HG03520 (cell line): ENCODE measurements at regions not wholly inside any gene's neighbourhood (a gene's known extent, or its start where the extent isn't known, plus 50 kb on each side); places are given as distances from the start of the nearest gene placed in this dataset.

Experiments used
- ATAC-seq: cut with Tn5 transposase; IDR thresholded peaks from one replicate; pipeline ENCODE4 v1.9.1; 2021; ENCODE audit warnings: mild to moderate bottlenecking, moderate library complexity; ENCODE audit not compliant: unreplicated experiment

GRCh38 chr18:2324459-2324858 lies 246.8 kb downstream of the METTL4 start:
- no peak for ATAC-seq

- no peak for ATAC-seq
Observed at GRCh38 chr18:2325308-2325849, 245.9 kb downstream of the METTL4 start.

DNA sequence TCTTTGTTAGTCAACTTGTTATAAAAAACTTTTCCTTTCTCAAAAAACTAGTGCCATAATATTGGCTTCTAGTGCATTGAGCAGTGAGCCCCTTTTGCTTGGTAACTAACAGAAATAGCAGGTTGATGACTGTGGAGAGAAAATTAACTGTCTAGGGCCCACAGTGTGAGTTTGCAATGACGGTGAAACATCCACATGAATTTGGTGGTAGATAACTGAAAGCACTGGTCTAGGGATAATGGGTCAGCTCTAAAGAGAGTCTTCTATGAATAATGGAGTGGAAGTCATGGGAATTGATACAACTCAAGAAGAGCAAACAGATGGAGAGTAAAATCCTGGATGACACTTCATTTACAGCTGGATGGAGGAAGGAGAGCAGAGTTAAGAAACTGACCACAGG lies 245.4 kb downstream of the METTL4 start:
- ATAC-seq, result no peak

DNA sequence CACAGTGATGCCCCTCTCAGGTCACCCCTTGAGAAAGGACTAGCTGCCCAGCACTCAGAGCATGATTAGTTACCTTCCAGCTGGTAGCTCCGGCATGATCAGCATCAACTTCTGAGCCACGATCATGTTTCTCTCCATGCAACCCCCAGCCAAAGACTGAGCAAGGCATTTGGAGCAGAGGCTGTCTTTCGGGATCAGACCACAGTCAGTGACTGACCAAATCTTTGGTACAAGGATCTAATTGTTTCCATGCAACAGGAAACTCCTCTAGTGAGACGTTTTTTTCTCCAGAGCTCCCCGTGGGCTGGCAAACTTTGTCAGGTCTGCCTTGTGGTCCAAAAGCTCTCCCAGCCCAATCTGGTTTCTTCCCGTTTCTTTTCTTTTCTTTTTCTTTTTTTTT lies 244.3 kb downstream of the METTL4 start:
- ATAC-seq, result no peak

- ATAC-seq, result no peak
Observed at GRCh38 chr18:2330764-2331163, 240.5 kb downstream of the METTL4 start.

DNA sequence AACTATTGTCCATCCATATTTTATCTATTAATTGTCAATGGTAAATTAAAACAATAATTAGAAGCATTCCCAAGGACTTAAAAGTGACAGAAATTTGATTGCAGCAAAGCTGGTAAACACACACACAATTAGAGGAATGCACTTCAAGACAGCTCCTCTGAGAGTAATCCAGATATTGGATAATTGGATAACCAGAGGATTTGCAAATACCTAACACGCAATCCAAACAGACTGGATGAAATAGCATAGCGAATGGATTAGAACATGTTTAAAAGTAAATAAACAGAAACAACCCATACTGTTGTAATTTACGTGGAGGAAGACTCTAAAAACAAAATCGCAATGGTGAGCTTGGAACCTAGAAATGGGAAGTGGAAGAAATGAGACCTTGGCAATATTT lies 239.8 kb downstream of the METTL4 start:
- no peak for ATAC-seq

- ATAC-seq, result no peak
Observed at GRCh38 chr18:2336690-2337392, 234.5 kb downstream of the METTL4 start.

GRCh38 chr18:2337552-2338141 lies 233.7 kb downstream of the METTL4 start:
- ATAC-seq, result peak; percentile 73

DNA sequence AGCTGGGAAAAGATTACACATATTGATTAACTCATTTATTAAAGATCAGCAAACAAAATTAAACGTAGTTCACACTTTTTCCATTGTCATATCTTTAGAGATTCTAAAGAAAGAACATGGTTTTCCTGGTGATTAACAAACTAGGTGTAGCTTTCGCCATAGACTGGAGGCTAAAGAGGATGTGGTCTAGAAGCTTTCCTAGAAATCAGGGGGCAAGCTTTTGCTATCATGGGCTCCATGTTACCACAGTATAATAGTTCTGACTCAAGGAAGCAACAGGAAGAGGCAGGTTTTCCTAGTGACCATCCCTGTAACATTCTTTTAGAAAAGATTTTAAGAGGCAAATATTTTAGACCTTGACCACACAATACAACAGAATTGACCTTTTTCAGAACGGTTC lies 232.7 kb downstream of the METTL4 start:
- no peak for ATAC-seq

GRCh38 chr18:2340335-2340734 lies 231.0 kb downstream of the METTL4 start:
- ATAC-seq, result no peak

GRCh38 chr18:2348003-2348402 lies 223.3 kb downstream of the METTL4 start:
- ATAC-seq, result no peak

- no peak for ATAC-seq
Observed at GRCh38 chr18:2351126-2351850, 220.0 kb downstream of the METTL4 start.

- ATAC-seq, result no peak
Observed at GRCh38 chr18:2354292-2354691, 217.0 kb downstream of the METTL4 start.

DNA sequence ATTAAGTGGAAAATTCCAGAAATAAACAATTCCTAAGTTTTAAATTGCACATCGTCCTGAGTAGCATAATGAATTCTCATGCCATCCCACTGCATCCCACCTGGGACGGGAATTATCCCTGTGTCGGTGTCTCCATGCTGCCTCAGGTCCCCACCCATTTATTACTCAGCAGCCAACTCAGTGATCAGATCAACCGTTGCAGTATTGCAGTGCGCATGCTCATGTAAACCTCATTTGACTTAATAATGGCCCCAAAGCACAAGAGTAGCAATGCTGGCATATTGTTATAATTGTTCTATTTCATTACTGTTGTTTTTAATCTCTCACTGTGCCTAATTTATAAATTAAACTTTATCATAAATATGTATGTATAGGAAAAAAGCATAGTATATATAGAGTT lies 214.4 kb downstream of the METTL4 start:
- ATAC-seq, result no peak

DNA sequence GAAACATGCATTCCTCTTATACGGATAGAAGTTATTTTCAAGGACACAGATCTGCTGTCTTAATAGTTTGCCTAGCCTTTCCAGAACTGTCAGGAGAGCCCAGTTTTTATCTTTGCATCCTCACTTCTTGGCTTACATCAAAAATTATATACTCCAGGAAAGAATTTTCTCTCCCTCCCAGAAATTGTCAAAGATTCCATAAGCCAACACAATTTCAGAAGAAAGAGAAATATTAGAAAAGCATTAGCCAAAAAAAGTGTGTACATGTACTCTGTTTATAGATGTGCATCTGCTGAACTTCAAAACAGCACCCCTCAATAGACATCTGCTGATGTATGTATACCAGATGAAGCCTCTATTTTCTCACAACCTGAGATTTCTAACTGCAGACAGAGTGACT lies 210.4 kb downstream of the METTL4 start:
- ATAC-seq, result no peak

- no peak for ATAC-seq
Observed at GRCh38 chr18:2368102-2368501, 203.2 kb downstream of the METTL4 start.

GRCh38 chr18:2376707-2377106 lies 194.6 kb downstream of the METTL4 start:
- no peak for ATAC-seq

- ATAC-seq, result no peak
Observed at GRCh38 chr18:2380101-2380500, 191.2 kb downstream of the METTL4 start.

DNA sequence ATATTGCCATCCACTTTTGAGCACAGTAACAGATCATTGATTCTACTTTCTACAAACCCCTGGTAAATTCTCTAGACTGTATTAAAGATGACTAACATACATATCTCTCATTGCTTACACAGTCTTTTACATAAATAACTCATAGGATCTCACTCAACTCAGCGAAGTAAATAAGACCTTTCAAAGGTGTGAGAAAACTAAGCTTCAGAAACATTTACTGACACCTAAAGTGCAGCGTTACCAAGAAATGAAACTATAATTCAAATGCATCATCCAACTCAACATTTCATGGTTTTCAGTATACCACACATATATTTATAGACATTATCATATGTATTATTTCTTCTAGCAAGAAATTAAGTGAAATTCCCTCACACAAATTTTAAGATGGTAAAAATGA lies 189.8 kb downstream of the METTL4 start:
- no peak for ATAC-seq

GRCh38 chr18:2387588-2387987 lies 183.7 kb downstream of the METTL4 start:
- ATAC-seq, result no peak

GRCh38 chr18:2390158-2390557 lies 181.1 kb downstream of the METTL4 start:
- ATAC-seq, result no peak

DNA sequence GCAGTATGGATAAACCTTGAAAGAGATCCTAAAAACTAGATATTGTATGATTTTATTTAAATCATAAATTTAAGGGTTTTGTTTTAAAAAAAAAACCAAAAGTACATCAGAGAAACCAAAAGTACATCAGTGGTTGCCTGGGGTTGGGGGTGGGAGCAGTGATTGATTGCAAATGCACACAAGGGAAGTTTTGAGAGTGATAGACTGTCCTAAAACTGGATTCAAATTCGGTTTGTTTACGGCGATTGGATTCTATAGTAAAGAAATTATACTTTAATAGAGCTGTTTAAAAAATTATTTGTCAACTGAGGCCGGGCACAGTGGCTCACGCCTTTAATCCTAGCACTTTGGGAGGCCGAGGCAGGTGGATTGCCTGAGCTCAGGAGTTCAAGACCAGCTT lies 179.8 kb downstream of the METTL4 start:
- ATAC-seq, result no peak
